B cell (primary cell): ENCODE measurements at regions not wholly inside any gene's neighbourhood (a gene's known extent, or its start where the extent isn't known, plus 50 kb on each side); places are given as distances from the start of the nearest gene placed in this dataset.

Experiments
- ATAC-seq: fragments of 200-7000 bp; cut with Tn5 transposase; one replicate; pipeline ENCODE4 v1.10.0; 2021; ENCODE audit warnings: low read depth, mild to moderate bottlenecking, moderate number of reproducible peaks, moderate library complexity
- CTCF ChIA-PET: fragments of 350-600 bp; sonication (Branson Sonifier 250); formaldehyde crosslinking; loops from one replicate; lab custom pipeline; 2021; ENCODE audit warnings: antibody characterized with exemption, inconsistent platforms; lab: Charles Lee
- POLR2A ChIA-PET: fragments of 350-600 bp; sonication (Branson Sonifier 250); formaldehyde crosslinking; loops from one replicate; lab custom pipeline; 2021; ENCODE audit warnings: antibody characterized with exemption; lab: Charles Lee
- DNase-seq: peaks from one replicate; pipeline ENCODE4 v3.0.0; 2013
- H2AFZ ChIP-seq: 2 replicates; pipeline ENCODE4 v1.6.1; 2012; ENCODE audit warnings: mild to moderate bottlenecking, low read depth, low read length; ENCODE audit not compliant: insufficient read depth, poor library complexity, severe bottlenecking
- H3K27ac ChIP-seq, 2 donors: 1 replicate in 1 of 2; 2 replicates in 1 of 2; pipeline ENCODE4 v1.5.1; 2012 to 2013; ENCODE audit warnings: low read length in 2 of 2, mild to moderate bottlenecking in 2 of 2, moderate library complexity in 1 of 2
- H3K27me3 ChIP-seq, 4 experiments: fragments of 200-600 bp in 1 of 4; sonication (generic) in 1 of 4; replicated peaks in 1 of 4; 1 replicate in 2 of 4; 2 replicates in 2 of 4; pipeline versions ENCODE4 v1.6.1 to v1.7.0; 2013 to 2016; ENCODE audit warnings: low read length in 3 of 4, mild to moderate bottlenecking in 2 of 4, mixed read lengths in 1 of 4, moderate library complexity in 1 of 4; ENCODE audit not compliant: insufficient read depth in 4 of 4, control insufficient read depth in 3 of 4; ENCODE audit errors: control extremely low read depth in 1 of 4
- H3K36me3 ChIP-seq, 2 experiments: replicated peaks in 1 of 2; 1 replicate in 1 of 2; 2 replicates in 1 of 2; pipeline versions ENCODE4 v1.6.1 to v1.7.1; 2013; ENCODE audit warnings: low read length in 1 of 2; ENCODE audit not compliant: insufficient read depth in 2 of 2, control insufficient read depth in 1 of 2; ENCODE audit errors: control extremely low read depth in 1 of 2, extremely low read depth in 1 of 2
- H3K4me1 ChIP-seq, 2 donors: fragments of 200-600 bp in 1 of 2; sonication (generic) in 1 of 2; 1 replicate in 1 of 2; 2 replicates in 1 of 2; pipeline versions ENCODE4 v1.5.1 to v1.6.1; 2013 to 2017; ENCODE audit warnings: low read length in 2 of 2; ENCODE audit not compliant: control insufficient read depth in 2 of 2, insufficient read depth in 2 of 2
- H3K4me2 ChIP-seq: replicated peaks from 2 replicates; pipeline ENCODE3; 2012; ENCODE audit warnings: mild to moderate bottlenecking, low read depth, low read length; ENCODE audit not compliant: poor library complexity, severe bottlenecking
- H3K4me3 ChIP-seq, 5 experiments: fragments of 200-600 bp in 1 of 5; sonication (generic) in 1 of 5; 1 replicate in 3 of 5; 2 replicates in 2 of 5; pipeline versions ENCODE4 v1.5.1 to v1.7.0; 2011 to 2016; ENCODE audit warnings: low read length in 4 of 5, mild to moderate bottlenecking in 4 of 5, low read depth in 2 of 5, control low read depth in 1 of 5, moderate library complexity in 1 of 5; ENCODE audit not compliant: insufficient read depth in 1 of 5; ENCODE audit errors: control extremely low read depth in 1 of 5, extremely low read depth in 1 of 5
- H3K79me2 ChIP-seq: fragments of 200-600 bp; sonication (generic); one replicate; pipeline ENCODE4 v1.6.0; 2016; ENCODE audit warnings: low read length; ENCODE audit not compliant: control insufficient read depth, insufficient read depth
- H3K9ac ChIP-seq: fragments of 200-600 bp; sonication (generic); 2 replicates; pipeline ENCODE4 v1.6.1; 2017; ENCODE audit warnings: mild to moderate bottlenecking, low read length, moderate library complexity
- H3K9me3 ChIP-seq, 3 donors: one replicate each; pipeline versions ENCODE4 v1.6.1 to v1.7.1; 2013; ENCODE audit warnings: low read length in 2 of 3; ENCODE audit not compliant: control insufficient read depth in 2 of 3, insufficient read depth in 1 of 3; ENCODE audit errors: control extremely low read depth in 1 of 3
- H4K20me1 ChIP-seq: 2 replicates; pipeline ENCODE4 v1.6.0; 2012; ENCODE audit warnings: mild to moderate bottlenecking, low read length; ENCODE audit not compliant: insufficient read depth, control insufficient read depth, poor library complexity, severe bottlenecking
- H3K27ac Mint-ChIP-seq: one replicate; pipeline ENCODE4 v1.8.0; 2021; ENCODE audit warnings: mixed read lengths
- H3K27me3 Mint-ChIP-seq: one replicate; pipeline ENCODE4 v1.8.0; 2021; ENCODE audit warnings: mixed read lengths
- H3K4me1 Mint-ChIP-seq: one replicate; pipeline ENCODE4 v1.8.0; 2021; ENCODE audit warnings: mixed read lengths
- H3K4me3 Mint-ChIP-seq: one replicate; pipeline ENCODE4 v1.8.0; 2021; ENCODE audit warnings: mixed read lengths
- H3K9me3 Mint-ChIP-seq: one replicate; pipeline ENCODE4 v1.8.0; 2022; ENCODE audit warnings: mixed read lengths; ENCODE audit not compliant: insufficient read depth
- EZH2 ChIP-seq: IDR thresholded peaks from 2 replicates; pipeline ENCODE4 v1.6.1; 2012; ENCODE audit warnings: borderline replicate concordance, low read depth, mild to moderate bottlenecking, moderate library complexity, low read length; ENCODE audit not compliant: insufficient read depth, poor library complexity, severe bottlenecking
- WGBS: methylation state at CpG from one replicate; pipeline ENCODE4 v1.1.5; 2013; ENCODE audit warnings: missing lambda C conversion rate; ENCODE audit not compliant: insufficient coverage; 5-methylcytosine and 5-hydroxymethylcytosine counted together
- intact Hi-C: fragments of 100-400 bp; cut with micrococcal nuclease; formaldehyde crosslinking; loops from one replicate; pipeline ENCODE4 v1.10.0; 2022
- TF ChIP-seq, protein P1 (sequence below): fragments of 200-600 bp; IDR thresholded peaks from one replicate; pipeline ENCODE4 v1.8.0; 2022; ENCODE audit warnings: antibody characterized with exemption, mild to moderate bottlenecking

DNA sequence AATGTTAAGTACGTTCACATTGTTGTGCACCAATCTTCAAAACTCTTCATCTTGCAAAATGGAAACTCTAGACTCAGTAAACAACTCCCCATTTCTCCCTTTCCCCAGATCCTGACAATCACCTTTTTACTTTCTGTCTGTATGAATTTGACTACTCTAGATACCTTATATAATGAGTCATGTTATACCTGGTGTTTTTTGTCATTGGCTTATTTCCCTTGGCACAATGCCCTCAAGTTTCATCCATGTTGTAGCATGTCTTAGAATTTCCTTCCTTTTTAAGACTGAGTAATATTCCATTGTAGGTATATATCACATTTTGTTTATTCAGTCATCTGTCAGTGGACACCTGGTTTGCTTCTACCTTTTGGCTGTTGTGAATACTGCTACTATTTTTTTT, 399.5 kb downstream of the LMO4 start:
- no peaks in the 10 kb centered on the region for H3K4me1 ChIP-seq
- no CpG with 5 or more reads among the region's 1 CpG for WGBS
- ChIA-PET CTCF (no interaction called here), POLR2A (no interaction called here)
- TF ChIP-seq, protein P1, sequence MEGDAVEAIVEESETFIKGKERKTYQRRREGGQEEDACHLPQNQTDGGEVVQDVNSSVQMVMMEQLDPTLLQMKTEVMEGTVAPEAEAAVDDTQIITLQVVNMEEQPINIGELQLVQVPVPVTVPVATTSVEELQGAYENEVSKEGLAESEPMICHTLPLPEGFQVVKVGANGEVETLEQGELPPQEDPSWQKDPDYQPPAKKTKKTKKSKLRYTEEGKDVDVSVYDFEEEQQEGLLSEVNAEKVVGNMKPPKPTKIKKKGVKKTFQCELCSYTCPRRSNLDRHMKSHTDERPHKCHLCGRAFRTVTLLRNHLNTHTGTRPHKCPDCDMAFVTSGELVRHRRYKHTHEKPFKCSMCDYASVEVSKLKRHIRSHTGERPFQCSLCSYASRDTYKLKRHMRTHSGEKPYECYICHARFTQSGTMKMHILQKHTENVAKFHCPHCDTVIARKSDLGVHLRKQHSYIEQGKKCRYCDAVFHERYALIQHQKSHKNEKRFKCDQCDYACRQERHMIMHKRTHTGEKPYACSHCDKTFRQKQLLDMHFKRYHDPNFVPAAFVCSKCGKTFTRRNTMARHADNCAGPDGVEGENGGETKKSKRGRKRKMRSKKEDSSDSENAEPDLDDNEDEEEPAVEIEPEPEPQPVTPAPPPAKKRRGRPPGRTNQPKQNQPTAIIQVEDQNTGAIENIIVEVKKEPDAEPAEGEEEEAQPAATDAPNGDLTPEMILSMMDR, result no peak
- no peak for TF ChIP-seq EZH2
- no peak for ATAC-seq
- no peak overlapping the region for H3K4me3 Mint-ChIP-seq
- DNase-seq, result no peak
- no peak overlapping the region for H3K27ac Mint-ChIP-seq
- H3K27me3 Mint-ChIP-seq, result no peaks in the 10 kb centered on the region
- H3K79me2 ChIP-seq, result no peaks in the 10 kb centered on the region
- H3K9ac ChIP-seq, result no peak overlapping the region
- no peak overlapping the region for H3K4me2 ChIP-seq
- no peaks in the 10 kb centered on the region for H3K36me3 ChIP-seq
- no peaks in the 10 kb centered on the region for H4K20me1 ChIP-seq
- H2AFZ ChIP-seq, result no peak overlapping the region
- intact Hi-C loops, result no loop called here
- no peaks in the 10 kb centered on the region for H3K9me3 Mint-ChIP-seq
- no peaks in the 10 kb centered on the region for H3K4me1 Mint-ChIP-seq
- H3K4me3 ChIP-seq, result no peak overlapping the region
- no peak overlapping the region for H3K27ac ChIP-seq
- H3K9me3 ChIP-seq, result no peaks in the 10 kb centered on the region
- H3K27me3 ChIP-seq, result no peaks in the 10 kb centered on the region

DNA sequence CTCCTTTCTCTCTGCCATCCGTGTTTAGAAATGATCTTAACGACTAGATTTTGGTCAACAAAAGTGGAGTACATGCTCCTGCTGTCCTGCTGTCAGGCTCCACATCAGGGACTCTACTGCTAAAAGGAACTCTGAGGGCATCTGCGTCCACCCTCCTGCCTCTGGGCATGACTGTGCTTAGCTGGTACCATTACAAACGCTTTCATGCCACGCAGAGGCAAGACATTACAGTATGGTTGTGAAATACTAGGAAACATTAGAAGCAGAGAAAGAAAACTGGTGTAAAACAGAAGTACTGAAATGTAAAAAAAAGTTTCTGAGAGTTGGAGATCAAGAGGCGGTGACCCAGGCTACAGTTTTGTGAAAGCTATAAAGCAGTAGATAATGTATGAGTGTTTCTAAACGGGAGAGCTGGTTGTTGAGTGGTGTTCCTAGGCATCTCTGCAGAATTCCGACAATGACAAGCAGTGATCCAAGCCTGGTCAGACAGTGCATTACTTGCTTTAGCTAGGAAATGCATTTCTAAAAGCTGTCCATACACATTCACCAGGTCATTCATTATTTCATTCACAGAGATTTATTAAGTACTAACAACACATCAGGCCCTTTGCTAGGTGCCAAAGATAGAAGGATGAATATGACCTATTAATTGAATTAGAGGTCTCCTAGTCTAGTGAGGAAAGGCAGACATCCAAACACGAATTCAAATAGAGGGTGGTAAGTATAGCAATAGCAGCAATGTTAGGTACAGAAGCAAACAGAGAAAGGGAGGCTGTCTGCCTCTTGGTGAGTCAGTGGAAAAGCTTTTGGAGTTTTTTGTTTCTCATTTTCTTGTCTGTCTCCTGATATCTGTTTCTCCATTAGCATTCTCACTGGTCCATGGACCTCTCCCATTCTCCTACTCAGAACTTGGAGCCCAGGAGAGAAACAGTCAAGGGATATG, 401.9 kb downstream of the LMO4 start:
- Mint-ChIP-seq H3K4me3 (no peak overlapping the region), H3K27me3 (no peaks in the 10 kb centered on the region), H3K27ac (no peak overlapping the region), H3K4me1 (no peaks in the 10 kb centered on the region), H3K9me3 (no peaks in the 10 kb centered on the region)
- intact Hi-C loops, result no loop called here
- H3K27ac ChIP-seq, result no peak overlapping the region
- TF ChIP-seq, protein P1, result no peak
- no peak for TF ChIP-seq EZH2
- H3K9me3 ChIP-seq, result no peaks in the 10 kb centered on the region
- no peaks in the 10 kb centered on the region for H4K20me1 ChIP-seq
- H3K4me2 ChIP-seq, result no peak overlapping the region
- H2AFZ ChIP-seq, result no peak overlapping the region
- H3K4me3 ChIP-seq, result no peak overlapping the region
- CTCF ChIA-PET, result no interaction called here
- POLR2A ChIA-PET, result no interaction called here
- 95% methylated on average over 7 of the region's 9 CpGs for WGBS
- no peaks in the 10 kb centered on the region for H3K79me2 ChIP-seq
- ATAC-seq (no peak), DNase-seq (no peak)
- H3K27me3 ChIP-seq, result no peaks in the 10 kb centered on the region
- H3K9ac ChIP-seq, result no peak overlapping the region
- no peaks in the 10 kb centered on the region for H3K4me1 ChIP-seq
- H3K36me3 ChIP-seq, result no peaks in the 10 kb centered on the region
